Erythroblast (primary cell): ENCODE measurements at regions not wholly inside any gene's neighbourhood (a gene's known extent, or its start where the extent isn't known, plus 50 kb on each side); places are given as distances from the start of the nearest gene placed in this dataset.

Experiments used
- GATA1 ChIP-seq: IDR thresholded peaks from 2 replicates; pipeline ENCODE4 v1.6.1; 2011; ENCODE audit warnings: low read depth, mild to moderate bottlenecking, control low read depth, low read length, moderate library complexity
- POLR2A ChIP-seq: IDR thresholded peaks from 2 replicates; pipeline ENCODE4 v1.6.1; 2011; ENCODE audit warnings: mild to moderate bottlenecking, low read length

DNA sequence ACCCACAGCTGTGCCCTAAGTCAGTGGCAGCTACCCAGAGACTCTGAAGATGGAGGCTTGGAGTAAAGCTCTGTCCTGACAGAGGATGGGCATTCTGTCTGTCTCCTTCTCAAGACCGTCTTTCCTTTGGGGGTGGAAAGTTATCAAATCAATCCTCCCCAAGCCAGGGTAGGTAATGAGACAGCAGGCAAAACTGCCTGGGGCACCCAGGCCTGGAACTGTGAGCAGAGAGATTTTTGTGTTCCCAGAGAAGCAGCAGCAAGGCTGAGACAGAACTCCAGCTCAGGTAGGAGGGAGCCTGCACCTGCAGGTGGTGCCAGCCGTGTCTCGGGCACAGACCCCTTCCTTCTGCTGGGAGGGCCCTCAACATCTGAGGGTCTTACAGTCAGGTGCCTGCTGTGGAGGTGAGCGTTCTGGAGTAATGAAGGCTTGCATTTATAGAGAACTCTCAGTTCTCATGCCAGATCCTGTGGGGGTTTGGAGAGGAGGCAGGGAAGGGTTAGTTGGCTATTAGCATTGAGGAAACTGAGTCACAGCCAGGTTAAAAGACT, 95.6 kb downstream of the RIPK4 start:
- no peak for TF ChIP-seq POLR2A
- TF ChIP-seq GATA1: no peak
